NOMO-1 treated with DMSO at 0.1 percent for 48 hours (cell line): ENCODE measurements at regions not wholly inside any gene's neighbourhood (a gene's known extent, or its start where the extent isn't known, plus 50 kb on each side); places are given as distances from the start of the nearest gene placed in this dataset.
"Not testable (repeated sequence)": the region's sequence is repeated elsewhere in the genome, so short reads cannot be mapped to it uniquely, and the experiment has no call there.

ENCODE experiments used
- DNase-seq: peaks from one replicate; lab custom pipeline; 2025; ENCODE audit not compliant: unreplicated experiment; lab: John Stamatoyannopoulos, UW

DNA sequence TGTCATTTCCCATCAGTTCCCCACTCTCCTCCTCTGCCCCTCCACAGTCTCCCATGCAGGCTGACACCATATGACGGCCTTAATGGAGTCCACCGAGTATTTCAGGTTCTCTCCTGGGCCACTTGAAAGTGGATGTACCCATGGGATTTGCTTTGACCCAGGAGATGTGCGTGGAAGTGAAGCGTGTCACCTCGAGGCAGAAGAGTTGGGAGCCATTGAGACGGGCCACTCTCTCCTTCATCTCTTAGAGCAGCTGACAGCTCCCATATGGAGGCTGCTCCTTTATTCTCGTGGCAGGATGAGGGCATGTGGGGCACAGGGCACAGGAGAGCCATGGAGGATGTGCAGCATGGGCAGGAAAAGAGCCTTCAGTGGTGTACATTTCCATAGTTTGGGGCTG is 144.7 kb upstream of the CRYM start:
- DNase-seq, result not testable (repeated sequence)

DNA sequence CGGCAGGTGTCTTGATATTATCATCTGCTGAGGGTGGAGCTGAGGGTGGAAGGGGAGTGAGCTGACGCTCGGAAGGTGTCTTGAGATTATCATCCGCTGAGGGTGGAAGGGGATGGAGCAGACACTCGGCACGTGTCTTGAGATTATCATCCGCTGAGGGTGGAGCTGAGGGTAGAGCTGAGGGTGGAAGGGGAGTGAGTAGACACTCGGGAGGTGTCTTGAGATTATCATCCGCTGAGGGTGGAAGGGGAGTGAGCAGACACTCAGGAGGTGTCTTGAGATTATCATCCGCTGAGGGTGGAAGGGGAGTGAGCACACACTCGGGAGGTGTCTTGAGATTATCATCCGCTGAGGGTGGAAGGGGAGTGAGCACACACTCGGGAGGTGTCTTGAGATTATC is 126.6 kb upstream of the CRYM start:
- not testable (repeated sequence) for DNase-seq

DNA sequence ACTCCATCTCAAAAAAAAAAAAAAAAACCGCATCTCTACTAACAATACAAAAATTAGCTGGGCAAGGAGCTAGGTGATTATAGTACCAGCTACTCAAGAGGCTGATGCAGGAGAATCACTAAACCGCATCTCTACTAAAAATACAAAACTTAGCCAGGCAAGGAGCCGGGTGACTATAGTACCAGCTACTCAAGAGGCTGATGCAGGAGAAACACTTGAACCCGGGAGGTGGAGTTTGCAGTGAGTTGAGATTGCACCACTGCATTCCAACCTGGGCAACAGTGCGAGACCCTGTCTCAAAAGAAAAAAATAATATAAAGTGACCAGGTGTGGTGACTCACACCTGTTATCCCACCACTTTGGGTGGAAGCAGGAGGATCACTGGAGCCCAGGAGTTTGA is 119.8 kb upstream of the CRYM start:
- DNase-seq, result not testable (repeated sequence)

DNA sequence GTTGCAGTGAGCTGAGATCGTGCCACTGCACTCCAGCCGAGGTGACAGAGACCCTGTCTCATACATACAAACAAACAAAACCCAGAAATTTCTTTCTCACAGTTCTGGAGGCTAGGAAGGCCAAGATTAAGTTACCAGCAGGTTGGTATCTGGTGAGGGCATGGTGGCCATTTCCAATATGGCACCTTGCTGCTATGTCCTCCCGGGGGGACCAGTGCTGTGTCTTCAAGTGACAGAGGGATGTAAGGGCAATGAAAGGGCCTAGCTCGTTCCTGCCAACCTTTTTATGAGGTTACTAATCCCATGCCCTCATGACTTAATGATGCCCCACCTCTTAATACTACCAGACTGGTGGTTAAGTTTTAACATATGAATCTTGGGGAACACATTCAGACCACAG is 118.5 kb upstream of the CRYM start:
- DNase-seq, result not testable (repeated sequence)

DNA sequence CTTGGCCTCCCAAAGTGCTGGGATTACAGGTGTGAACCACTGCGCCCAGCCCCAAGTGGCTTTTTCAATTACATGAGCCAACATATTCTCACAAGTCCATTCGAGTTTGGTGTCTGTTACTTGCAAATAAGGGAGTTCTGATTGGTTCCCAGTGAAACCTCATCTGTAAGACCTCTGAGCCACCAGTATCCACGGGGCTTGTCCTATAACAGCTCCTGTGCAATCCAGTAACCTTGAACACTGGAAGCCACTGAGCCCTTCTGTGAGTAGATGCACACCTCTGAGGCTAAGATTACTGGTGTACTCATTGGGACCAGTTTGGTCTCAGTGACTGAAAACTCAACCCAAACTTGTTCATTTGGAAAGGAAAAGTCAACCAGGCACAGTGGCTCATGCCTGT is 112.5 kb upstream of the CRYM start:
- not testable (repeated sequence) for DNase-seq

DNA sequence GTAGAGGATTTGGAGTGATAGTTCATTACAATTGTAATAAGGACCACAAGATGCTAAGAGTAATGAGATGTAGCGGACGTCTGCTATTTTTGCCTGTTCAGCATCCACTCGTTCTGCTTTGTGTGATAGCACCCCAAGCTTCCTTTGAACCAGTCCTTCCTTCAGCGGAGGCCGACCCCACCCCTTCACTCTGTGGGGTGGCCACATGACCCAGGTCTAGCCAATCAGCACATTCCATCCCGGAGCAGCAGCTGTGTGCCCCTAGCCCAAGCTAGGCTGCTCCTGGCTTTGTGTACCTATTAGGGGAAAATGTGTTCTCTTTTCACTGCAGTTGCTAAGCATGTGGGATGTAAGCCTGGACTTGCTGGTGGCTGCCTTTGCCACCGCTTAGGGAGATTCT is 111.8 kb upstream of the CRYM start:
- DNase-seq, result not testable (repeated sequence)

DNA sequence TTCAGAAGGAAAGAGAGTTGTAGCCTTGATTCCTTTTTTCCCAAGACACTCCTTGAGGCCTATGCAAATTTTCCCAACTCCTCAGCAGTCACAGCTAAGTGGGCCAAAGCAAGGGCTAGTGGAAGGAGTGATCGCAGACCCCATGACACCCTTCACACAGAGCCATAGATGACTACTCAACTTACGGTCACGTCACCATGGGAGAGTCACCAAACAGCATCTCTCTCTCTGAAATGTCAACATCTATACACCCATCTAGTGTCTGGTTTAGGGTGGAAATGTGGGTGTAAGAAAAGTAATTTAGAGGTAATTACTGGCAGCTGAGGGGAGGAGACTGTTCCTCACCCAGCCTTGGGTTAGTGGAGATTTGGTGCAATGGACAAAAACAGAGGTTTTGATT is 109.7 kb upstream of the CRYM start:
- not testable (repeated sequence) for DNase-seq

DNA sequence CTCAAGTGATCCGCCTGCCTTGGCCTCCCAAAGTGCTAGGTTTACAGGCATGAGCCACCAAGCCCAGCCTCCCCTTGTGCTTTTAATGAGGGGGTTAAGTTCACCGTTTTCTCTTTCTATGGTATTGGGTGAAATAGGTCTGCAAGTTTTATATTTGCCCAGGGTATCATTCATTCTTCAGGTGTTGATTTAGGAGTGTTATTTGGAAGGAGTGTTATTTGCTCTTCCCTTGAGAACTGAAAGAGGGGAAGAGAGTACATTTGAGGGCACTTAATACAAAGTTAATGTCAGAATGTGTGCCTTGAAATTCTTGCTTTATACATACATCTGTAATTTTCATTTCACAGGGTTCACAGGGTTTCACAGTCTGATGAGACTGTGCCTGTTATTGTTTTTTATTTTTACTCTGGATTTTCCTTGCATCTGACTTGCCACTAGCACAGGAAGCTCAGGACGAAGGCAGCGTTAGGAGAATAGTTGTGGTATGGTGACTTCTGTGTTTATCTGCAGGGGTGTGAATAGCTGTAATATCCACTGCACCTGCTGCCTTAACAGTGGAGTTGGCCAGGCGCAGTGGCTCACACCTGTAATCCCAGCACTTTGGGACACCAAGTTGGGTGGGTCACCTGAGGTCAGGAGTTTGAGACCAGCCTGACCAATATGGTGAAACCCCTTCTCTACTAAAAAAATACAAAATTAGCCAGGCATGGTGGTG is 108.3 kb upstream of the CRYM start:
- not testable (repeated sequence) for DNase-seq

DNA sequence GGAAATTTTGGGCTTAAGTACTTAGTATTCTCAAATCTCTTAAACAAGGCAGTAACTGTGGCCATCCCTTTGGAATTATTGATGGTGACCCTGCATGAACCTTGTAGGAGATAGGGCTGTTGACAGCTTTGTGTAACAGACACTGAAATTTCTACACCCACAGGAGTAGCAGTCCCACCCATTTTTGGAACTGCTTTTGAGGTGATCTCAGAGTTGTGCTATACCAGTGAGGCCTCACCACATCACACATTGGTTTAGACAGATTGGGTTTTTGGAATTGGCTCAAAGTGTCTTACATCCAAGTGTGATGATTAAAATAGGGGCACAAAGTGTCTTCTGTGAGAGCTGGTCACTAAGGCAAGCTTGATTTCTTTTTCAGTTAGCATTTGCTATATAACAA is 105.6 kb upstream of the CRYM start:
- DNase-seq, result not testable (repeated sequence)

DNA sequence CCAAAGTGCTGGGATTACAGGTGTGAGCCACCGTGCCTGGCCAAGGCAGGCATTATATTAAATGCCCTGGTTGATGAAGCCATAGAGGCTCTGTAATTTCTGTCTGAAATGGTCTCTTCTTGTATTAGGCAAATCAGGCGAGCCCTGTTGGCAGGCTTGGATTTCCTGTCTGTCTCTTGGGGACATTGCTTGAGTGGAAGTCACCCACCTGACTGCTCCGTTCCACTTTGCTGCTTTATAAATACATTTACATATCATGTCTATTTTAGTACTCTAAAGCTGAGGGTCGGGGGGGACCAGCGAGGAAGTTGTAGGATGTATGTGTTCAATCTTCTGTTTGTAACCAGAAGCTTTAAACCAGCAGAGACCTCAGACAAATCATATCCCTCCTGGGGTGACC is 101.6 kb upstream of the CRYM start:
- not testable (repeated sequence) for DNase-seq

DNA sequence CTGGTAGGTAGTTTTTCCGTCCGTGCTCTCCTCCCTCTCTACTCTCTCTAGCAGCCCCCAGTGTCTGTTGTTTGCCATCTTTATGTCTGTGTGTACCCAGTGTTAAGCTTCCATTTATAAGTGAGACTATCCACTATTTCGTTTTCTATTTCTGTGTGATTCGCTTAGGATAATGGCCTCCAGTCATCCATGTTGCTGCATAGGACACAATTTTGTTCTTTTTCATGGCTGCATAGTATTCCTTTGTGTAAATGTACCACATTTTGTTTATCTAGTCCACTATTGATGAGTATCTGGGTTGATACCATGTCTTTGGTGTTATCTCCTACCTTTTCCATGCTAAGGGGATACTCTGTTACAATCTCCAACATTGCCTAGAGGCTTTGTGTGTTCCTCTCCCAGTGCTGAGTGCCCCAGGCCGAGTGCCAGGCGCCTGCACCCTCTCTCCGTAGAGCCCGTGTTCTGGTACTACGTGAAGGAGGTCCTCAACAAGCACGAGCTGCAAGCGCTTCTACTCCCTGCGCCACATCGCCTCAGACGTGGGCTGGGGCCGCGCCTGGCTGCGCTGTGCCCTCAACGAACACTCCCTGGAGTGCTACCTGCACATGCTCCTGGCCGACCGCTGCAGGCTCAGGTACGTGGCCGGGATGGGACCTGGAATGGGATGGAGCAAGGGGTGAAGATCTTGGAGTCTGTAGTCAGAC is 98.3 kb upstream of the CRYM start:
- DNase-seq, result not testable (repeated sequence)

DNA sequence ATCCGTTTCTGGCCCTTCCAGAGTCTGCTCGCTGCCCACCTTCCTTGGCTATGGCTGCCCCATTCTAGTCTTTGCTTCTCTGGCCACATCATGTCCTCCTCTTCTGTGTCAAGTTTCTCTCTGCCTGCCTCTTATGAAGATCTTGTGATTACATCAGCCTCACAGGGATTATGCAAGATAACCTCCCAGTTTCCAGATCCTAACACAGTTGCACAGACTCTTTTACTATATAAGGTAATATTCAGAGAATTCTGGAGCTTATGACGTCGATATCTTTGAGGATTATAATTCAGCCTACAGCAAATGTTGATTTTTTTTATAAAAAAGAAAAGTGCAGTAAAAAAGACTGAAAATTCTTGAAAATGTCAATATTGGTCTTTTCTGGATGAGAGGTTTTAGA is 97.2 kb upstream of the CRYM start:
- peak; percentile 34 for DNase-seq

DNA sequence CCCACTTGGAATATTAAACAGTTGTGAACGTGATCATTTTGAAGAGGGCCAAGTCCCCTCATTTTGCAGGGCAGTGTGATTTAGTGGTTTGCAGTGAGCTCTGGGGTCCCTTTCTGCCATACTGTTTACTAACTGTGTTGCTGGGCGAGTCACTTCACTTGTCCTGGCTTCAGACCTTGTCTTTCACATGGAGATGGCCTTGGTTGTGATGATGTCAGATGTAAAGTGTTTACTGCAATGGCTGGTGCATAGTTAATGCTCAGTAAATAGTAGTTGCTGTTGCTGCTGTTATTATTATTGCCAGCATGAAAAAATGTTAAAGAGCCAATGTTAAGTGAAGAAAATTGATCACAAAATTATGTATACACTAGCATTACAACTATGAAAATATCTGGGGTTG is 95.4 kb upstream of the CRYM start:
- not testable (repeated sequence) for DNase-seq

DNA sequence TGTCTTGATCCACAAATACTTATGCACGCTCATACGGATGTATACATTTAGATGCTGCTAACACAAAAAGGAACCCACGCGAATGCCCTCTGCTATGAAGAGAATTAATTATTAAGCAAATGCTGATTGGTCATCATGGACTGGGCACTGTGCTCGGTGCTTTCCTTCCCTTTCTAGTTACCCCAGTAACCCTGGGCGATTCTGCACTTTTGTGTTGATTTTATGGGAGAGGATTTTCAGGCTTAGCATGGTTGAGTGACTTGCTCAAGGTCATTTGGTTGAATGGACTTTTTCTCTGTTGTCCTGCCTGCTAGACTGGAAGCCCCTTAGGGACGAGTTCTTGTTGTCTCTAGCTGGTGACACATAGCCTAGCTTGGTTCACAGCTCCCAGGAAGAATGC is 94.8 kb upstream of the CRYM start:
- not testable (repeated sequence) for DNase-seq

DNA sequence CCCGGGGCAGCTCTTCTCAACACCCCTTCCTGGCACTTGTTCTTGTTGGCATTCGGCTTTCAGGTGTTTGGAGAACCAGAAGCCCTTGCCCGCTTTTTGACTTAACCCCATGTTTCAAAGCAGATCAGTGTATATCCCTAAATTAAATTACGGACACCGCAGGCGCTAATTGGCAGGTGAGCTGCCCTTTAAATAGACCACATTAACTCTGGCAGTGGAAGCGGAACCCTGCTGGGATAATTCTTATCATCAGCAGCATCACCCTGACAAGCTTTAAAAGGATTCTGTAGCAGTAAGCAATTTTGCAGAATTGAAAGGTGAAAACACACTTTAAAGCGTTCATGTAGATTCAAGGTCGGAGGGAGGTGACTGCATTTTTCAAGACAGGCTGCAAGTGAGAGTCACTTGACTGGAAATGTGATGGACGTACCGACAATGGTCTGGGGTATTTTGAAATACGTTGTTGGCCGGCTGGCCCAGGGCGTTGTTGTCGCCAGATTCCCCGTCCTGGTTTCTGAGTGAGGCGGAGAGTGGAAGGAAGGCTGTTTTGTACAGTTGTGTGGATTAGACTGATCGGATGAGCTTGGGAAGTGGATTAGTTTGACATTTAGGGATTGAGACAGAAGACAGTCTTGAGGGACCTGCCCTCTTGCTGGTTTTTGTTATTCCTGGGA is 94.2 kb upstream of the CRYM start:
- DNase-seq, result not testable (repeated sequence)

DNA sequence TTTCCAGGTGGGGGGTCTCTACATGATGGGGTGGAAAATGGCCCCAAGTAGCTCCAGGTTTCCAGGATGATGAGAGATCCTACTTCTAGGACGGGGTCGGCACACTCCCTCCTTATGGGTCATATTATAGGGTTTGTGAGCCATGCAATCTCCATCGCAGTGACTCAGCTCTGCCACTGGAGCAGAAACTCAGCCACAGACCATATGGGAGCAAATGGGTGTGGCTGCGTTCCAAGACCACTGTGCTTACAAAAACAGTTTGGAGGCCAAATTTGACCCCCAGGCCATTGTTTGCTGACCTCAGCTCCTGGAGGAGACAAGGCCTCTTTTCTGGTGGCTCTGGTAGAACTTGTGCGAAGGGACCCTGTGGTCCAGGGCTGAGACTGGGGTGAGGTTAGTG is 92.7 kb upstream of the CRYM start:
- DNase-seq, result not testable (repeated sequence)

DNA sequence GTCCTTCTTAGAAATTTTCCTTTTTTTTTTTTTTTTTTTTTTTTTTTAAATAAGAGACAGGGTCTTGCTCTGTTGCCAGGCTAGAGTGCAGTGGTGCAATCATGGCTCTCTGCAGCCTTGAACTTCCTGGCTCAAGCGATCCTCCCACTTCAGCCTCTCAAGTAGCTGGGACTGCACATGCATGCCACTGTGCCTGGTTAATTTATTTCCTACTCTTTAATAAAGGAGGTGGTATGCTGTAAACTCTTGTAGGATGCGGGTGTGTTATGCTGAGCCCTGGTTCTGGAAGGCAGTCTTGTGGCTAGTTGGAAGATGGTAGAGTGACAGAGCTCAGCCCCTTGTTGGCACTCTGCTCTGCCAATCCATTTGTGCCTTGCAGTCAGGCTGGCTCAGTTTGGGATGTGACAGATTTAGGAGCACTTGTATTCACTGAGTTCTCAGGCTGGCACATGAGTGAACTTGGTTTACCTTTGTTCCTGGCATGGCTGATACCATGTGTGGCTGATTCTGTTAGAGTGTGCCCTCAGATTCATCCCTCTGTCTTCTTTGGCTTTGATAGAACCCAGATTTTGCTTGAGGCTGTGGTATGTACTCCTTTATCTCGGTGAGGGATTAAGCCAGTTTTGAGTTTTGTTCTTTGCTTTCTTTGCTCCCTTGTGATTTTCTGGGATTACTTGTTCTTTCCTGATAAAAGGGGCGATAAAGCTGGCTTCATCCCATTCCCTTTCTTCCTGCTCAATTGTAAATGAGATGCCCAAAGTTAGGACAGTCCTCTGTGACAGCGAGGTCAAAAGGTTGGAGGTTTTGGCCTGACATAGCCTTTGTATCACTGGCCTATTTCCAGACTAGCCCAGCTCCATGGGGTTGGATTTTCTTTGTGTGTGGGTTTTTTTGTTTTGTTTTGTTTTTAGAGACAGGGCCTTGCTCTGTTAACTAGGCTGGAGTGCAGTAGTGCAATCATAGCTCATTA is 91.2 kb upstream of the CRYM start:
- not testable (repeated sequence) for DNase-seq

DNA sequence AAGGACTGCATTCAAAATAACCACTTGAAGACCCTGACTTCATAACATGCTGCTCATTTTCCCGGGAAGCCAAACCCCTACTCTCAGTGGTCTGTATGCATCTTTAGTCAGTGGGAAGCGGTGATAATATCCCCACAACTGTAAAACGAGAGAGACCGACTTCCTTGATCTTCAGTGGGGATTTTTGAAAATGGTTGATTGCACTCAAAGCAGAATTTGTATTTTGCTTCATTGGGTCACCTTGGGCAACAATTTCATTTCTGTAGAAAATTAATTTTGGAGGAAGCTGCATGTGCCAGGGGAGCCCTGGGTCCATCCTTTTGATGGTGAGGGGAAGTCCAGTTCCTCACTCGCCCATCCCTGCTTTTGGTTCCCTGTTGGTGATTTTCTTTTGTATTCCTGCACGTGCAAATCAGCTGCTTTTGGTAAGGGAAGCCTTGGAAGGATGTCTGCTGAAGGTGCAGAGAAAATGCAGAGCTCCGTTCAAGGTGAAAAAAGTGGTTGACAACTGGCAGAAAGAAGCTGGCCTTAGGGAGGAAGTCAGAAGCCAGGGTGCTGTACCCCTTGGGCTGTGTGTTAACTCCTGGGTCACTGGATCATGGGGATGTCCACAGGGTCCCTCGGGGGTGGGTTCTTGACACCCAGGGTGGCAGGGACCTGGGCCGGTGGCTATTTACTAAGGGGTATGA is 89.8 kb upstream of the CRYM start:
- DNase-seq, result not testable (repeated sequence)

DNA sequence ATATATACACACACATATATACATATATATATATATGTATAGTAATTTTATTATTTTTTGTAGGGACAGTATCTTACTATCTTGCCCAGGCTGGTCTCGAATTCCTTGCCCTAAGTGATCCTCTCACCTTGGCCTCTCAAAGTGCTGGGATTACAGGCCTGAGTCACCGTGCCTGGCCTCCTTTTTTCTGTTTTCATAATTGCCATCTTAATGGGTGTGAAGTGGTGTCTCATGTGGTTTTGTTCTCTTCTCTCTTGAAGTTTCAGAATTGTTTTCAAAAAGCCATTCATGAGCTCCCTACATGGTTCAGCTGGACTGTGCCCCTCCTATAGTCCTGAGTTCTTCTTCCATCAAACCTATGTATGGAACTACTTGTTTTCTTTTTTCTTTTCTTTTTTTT is 88.9 kb upstream of the CRYM start:
- peak; percentile 2 for DNase-seq

DNA sequence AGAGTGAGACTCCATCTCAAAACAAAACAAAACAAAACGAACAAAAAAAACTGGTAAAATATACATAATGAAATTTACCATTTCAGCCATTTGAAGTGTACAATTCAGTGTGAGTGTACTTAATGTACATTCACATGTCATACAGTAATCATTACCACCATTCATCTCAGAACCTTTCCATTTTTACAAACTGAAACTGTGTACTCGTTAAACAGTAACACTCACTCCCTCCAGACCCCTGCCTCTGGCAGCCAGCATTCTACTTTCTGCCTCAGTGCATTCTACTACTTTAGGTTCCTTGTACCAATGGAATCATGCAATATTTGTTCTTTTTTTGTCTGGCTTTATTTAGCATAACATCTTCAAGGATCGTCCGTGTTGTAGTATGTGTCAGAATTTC is 87.5 kb upstream of the CRYM start:
- DNase-seq, result not testable (repeated sequence)
